Adrenal gland (tissue), 5 donors: ENCODE measurements at regions not wholly inside any gene's neighbourhood (a gene's known extent, or its start where the extent isn't known, plus 50 kb on each side); places are given as distances from the start of the nearest gene placed in this dataset.

Experiments
- CTCF ChIP-seq, 6 experiments: fragments of 450-650 bp in 4 of 6; fragments of 200-600 bp in 2 of 6; sonication (generic) in 1 of 6; IDR thresholded peaks; 1 replicate in 5 of 6; 2 replicates in 1 of 6; pipeline versions ENCODE4 v1.5.1 to v1.8.0; 2016 to 2021; ENCODE audit warnings: antibody characterized with exemption in 6 of 6, mild to moderate bottlenecking in 2 of 6, moderate library complexity in 1 of 6
- POLR2A ChIP-seq, 2 donors: fragments of 450-650 bp; IDR thresholded peaks; one replicate each; pipeline ENCODE4 v1.6.1; 2017; ENCODE audit warnings: antibody characterized with exemption in 2 of 2, mild to moderate bottlenecking in 2 of 2, moderate library complexity in 1 of 2
- donor health status: DM: no; HTN: no; CAD: no.

GRCh38 chr7:52018680-52019054 is 702.1 kb upstream of the COBL start:
- TF ChIP-seq POLR2A (IDR thresholded peaks at IDR 0.05) = no peak
- no peak for TF ChIP-seq CTCF (IDR thresholded peaks at IDR 0.05)
